ENCODE measurements at regions not wholly inside any gene's neighbourhood (a gene's known extent, or its start where the extent isn't known, plus 50 kb on each side); places are given as distances from the start of the nearest gene placed in this dataset.
"Not testable (repeated sequence)": the region's sequence is repeated elsewhere in the genome, so short reads cannot be mapped to it uniquely, and the experiment has no call there.

DNA sequence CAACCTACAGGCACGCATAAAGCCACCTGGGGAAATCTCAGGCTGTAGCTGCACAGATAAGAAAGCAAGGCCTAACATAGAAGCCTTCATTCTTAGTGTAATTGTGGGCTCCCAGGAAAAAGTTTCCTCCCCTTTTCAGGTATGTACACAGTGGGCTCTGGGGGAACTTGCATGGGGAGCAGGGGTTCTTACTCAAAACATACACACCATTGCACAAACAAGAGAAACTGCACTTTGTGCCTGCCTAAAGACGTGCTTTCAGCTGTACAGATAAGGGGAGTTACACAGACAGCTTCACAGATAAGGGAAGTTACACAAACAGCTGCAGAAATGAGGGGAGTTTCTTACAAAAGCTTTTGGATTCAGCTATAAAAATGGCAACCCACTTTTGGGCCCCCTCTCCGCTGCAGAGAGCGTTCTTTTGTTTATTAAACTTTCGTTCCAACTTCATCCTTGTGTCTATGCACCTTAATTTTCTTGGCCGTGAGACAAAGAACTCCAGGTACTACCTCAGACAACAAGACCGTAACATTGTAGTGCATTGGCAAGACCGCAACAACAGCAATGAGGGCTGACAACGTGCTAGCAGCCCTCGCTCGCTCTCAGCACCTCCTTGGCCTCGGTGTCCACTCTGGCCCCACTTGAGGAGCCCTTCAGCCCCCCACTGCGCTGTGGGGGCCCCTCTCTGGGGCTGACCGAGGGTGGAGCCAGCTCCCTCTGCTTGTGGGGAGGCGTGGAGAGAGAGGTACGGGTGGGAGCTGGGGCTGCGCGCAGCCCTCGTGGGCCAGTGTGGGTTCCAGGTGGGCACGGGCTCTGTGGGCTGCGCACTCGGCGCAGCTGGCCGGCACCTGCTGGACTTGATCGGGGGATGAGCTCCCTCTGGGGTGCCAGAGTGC is 317.5 kb downstream of the RAPGEF2 start:
- CTCF ChIA-PET, result no interaction called here
- ATAC-seq, result no peak
- in situ Hi-C loops (cut with HindIII; ENCODE audit: low pct_unique_long_range_greater_than_20kb, low sequenced_read_pairs), result no loop called here
- Histone ChIP-seq H3K4me3 (ENCODE audit: low read depth in 2 of 2, low read length in 2 of 2) (no peak overlapping the region), H3K36me3 (ENCODE audit: control insufficient read depth, insufficient read depth, low read length) (no peaks in the 10 kb centered on the region), H3K4me1 (ENCODE audit: control insufficient read depth, insufficient read depth, low read length) (no peaks in the 10 kb centered on the region), H3K27me3 (ENCODE audit: control insufficient read depth, insufficient read depth, low read length) (no peaks in the 10 kb centered on the region), H3K9me3 (ENCODE audit: control insufficient read depth, insufficient read depth, low read depth, low read length) (no peaks in the 10 kb centered on the region), H3K27ac (ENCODE audit: low read length) (no peak overlapping the region)
- no TSS peak for BruUV-seq (replicated peaks)
- no peak for TF ChIP-seq CTCF (IDR thresholded peaks at IDR 0.05)
- TF ChIP-seq TCF7L2 (IDR thresholded peaks at IDR 0.05; ENCODE audit: low read depth, low read length), result no peak
- no peak for TF ChIP-seq SIN3A (IDR thresholded peaks at IDR 0.05; ENCODE audit: borderline replicate concordance, insufficient read depth, low read depth, low read length)
- no peak for TF ChIP-seq REST (IDR thresholded peaks at IDR 0.05; ENCODE audit: insufficient read depth in 1 of 2, low read depth in 2 of 2, low read length in 1 of 2)
- TF ChIP-seq POLR2AphosphoS5 (IDR thresholded peaks at IDR 0.05; ENCODE audit: low read depth, low read length), result no peak
- DNase-seq (ENCODE audit: low read depth, low spot score), result no peak
- POLR2A ChIA-PET, result no interaction called here
- intact Hi-C loops (cut with micrococcal nuclease; ENCODE audit: unreplicated experiment), result no loop called here

GRCh38 chr4:159421058-159421419 is 318.2 kb downstream of the RAPGEF2 start:
- in situ Hi-C loops (cut with HindIII; ENCODE audit: low pct_unique_long_range_greater_than_20kb, low sequenced_read_pairs); ATAC-seq; CTCF ChIA-PET; H3K4me1 ChIP-seq (ENCODE audit: control insufficient read depth, insufficient read depth, low read length); H3K36me3 ChIP-seq (ENCODE audit: control insufficient read depth, insufficient read depth, low read length); H3K4me3 ChIP-seq (ENCODE audit: low read depth in 2 of 2, low read length in 2 of 2); H3K9me3 ChIP-seq (ENCODE audit: control insufficient read depth, insufficient read depth, low read depth, low read length); H3K27ac ChIP-seq (ENCODE audit: low read length); intact Hi-C loops (cut with micrococcal nuclease; ENCODE audit: unreplicated experiment); POLR2A ChIA-PET; BruUV-seq (replicated peaks); H3K27me3 ChIP-seq (ENCODE audit: control insufficient read depth, insufficient read depth, low read length); DNase-seq (ENCODE audit: low read depth, low spot score): not testable (repeated sequence)

GRCh38 chr4:159422019-159422418 is 319.1 kb downstream of the RAPGEF2 start:
- Histone ChIP-seq H3K4me3 (ENCODE audit: low read depth in 2 of 2, low read length in 2 of 2) (no peak overlapping the region), H3K27ac (ENCODE audit: low read length) (no peak overlapping the region), H3K36me3 (ENCODE audit: control insufficient read depth, insufficient read depth, low read length) (no peaks in the 10 kb centered on the region), H3K9me3 (ENCODE audit: control insufficient read depth, insufficient read depth, low read depth, low read length) (no peaks in the 10 kb centered on the region), H3K27me3 (ENCODE audit: control insufficient read depth, insufficient read depth, low read length) (no peaks in the 10 kb centered on the region), H3K4me1 (ENCODE audit: control insufficient read depth, insufficient read depth, low read length) (no peaks in the 10 kb centered on the region)
- no TSS peak for BruUV-seq (replicated peaks)
- POLR2A ChIA-PET, result interaction anchor here (0.7 kb wide), 1 partner anchor 89 kb away, joined by 3 read pairs; no protein-coding TSS in a partner anchor
- DNase-seq (ENCODE audit: low read depth, low spot score) (no peak), ATAC-seq (no peak)
- intact Hi-C loops (cut with micrococcal nuclease; ENCODE audit: unreplicated experiment), result no loop called here
- CTCF ChIA-PET, result no interaction called here
- TF ChIP-seq REST (IDR thresholded peaks at IDR 0.05; ENCODE audit: insufficient read depth in 1 of 2, low read depth in 2 of 2, low read length in 1 of 2), result no peak
- TF ChIP-seq SIN3A (IDR thresholded peaks at IDR 0.05; ENCODE audit: borderline replicate concordance, insufficient read depth, low read depth, low read length), result no peak
- TF ChIP-seq CTCF (IDR thresholded peaks at IDR 0.05), result no peak
- no peak for TF ChIP-seq POLR2AphosphoS5 (IDR thresholded peaks at IDR 0.05; ENCODE audit: low read depth, low read length)
- in situ Hi-C loops (cut with HindIII; ENCODE audit: low pct_unique_long_range_greater_than_20kb, low sequenced_read_pairs), result no loop called here

Data from Panc1 (cell line).